ENCODE measurements at regions not wholly inside any gene's neighbourhood (a gene's known extent, or its start where the extent isn't known, plus 50 kb on each side); places are given as distances from the start of the nearest gene placed in this dataset.

DNA sequence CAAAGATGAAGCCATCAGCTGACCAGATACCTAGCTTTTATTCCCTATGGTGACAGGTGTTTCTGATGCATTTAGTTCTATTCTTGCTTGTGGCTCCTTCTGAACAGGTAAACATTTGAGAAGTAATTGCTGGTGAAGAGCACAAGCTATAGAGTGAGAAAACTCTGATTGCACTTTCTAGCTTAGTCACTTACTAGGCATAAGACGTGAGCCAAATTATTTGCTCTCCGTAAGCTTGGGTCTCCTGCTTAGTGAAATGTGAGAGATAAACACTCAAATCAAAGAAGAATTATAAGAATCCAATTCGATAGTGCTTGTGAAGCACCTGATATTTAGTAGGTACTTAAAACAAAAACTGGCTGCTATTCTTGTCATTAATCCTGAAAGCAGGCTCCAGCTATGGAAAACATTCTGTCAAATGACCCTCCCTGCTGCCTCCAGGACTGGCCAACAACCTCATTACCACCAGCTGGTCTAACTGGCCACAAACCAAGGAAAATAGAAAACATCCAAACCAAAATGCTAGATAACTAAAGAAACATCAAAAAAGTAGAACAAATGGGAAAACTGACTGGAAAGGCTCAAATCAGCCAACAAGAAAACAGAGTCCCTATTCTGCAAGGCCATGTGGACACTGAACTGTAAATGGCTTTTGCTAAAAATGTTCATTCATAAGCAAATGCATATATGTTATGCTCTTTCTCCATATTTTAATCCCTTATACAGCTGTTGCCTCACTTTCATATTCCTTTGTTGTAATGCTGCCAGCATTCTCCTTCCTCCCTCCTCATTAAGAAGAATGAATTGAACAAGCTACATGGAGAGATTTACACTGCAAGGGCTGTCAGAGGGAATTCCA lies 616.1 kb downstream of the DTWD2 start:
- Histone ChIP-seq H3K27ac (no peak overlapping the region), H3K4me3 (no peak overlapping the region), H3K4me1 (replicated peaks; ENCODE audit: insufficient read depth) (no peaks in the 10 kb centered on the region), H3K36me3 (ENCODE audit: low read depth) (no peaks in the 10 kb centered on the region), H2AFZ (no peak overlapping the region), H3K27me3 (ENCODE audit: insufficient read depth, low read depth) (no peaks in the 10 kb centered on the region), H3F3A (ENCODE audit: insufficient read depth, low read depth) (no peaks in the 10 kb centered on the region), H3K9me3 (ENCODE audit: insufficient read depth, low read depth) (no peaks in the 10 kb centered on the region), H3K79me2 (ENCODE audit: low read depth) (no peaks in the 10 kb centered on the region), H3K4me2 (no peak overlapping the region), H3K9me2 (ENCODE audit: insufficient read depth) (no peaks in the 10 kb centered on the region), H4K20me1 (ENCODE audit: insufficient read depth) (no peaks in the 10 kb centered on the region)
- ChIA-PET CTCF (no interaction called here), POLR2A (ENCODE audit: unreplicated experiment) (no interaction called here)
- no peak for DNase-seq
- intact Hi-C loops (cut with micrococcal nuclease; ENCODE audit: unreplicated experiment), result no loop called here
- BruUV-seq (replicated peaks), result no TSS peak
- TF ChIP-seq, protein P1, sequence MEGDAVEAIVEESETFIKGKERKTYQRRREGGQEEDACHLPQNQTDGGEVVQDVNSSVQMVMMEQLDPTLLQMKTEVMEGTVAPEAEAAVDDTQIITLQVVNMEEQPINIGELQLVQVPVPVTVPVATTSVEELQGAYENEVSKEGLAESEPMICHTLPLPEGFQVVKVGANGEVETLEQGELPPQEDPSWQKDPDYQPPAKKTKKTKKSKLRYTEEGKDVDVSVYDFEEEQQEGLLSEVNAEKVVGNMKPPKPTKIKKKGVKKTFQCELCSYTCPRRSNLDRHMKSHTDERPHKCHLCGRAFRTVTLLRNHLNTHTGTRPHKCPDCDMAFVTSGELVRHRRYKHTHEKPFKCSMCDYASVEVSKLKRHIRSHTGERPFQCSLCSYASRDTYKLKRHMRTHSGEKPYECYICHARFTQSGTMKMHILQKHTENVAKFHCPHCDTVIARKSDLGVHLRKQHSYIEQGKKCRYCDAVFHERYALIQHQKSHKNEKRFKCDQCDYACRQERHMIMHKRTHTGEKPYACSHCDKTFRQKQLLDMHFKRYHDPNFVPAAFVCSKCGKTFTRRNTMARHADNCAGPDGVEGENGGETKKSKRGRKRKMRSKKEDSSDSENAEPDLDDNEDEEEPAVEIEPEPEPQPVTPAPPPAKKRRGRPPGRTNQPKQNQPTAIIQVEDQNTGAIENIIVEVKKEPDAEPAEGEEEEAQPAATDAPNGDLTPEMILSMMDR (conservative IDR thresholded peaks at IDR 0.05), result no peak
- TF ChIP-seq EZH2 (IDR thresholded peaks at IDR 0.05; ENCODE audit: low read depth), result no peak

DNA sequence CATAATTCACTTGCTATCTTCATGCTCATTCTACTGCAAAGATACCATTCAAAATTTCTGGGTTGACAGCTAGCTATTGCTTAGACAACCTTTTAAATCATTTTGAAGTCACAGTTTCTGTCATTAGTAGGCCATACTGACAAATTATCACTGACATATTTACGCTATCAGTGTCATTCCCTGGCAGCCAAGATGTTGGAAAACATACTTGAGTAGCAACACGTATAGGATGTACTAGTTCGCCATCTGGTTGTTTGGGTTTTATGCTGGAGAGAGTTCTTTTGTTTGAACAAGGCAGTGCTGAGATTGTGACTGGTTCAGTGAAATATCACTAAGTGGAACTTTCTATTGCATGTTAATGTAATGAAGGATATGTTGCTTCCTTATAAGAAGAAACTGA lies 621.9 kb downstream of the DTWD2 start:
- H3K4me3 ChIP-seq, result no peak overlapping the region
- BruUV-seq (replicated peaks), result no TSS peak

DNA sequence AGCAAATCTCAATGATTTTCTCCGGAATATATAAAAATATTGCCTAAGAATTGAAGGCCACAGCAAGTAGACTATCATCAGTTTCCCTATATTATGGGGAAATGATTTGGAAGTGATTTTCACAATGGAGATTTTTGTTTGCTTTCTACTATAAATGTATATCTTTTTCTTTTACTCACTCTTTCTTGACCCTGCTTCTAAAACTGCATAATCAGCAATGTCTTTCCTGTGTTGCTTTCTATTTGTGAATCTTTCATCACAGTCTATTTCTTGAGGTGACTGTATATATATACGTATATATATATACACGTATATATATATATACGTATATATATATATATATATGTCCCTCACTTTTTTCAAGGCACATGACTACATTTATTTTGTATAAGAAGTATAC lies 622.6 kb downstream of the DTWD2 start:
- no peaks in the 10 kb centered on the region for H3F3A ChIP-seq (ENCODE audit: insufficient read depth, low read depth)
- H3K79me2 ChIP-seq (ENCODE audit: low read depth), result no peaks in the 10 kb centered on the region
- no peak for DNase-seq
- no peak overlapping the region for H3K4me3 ChIP-seq
- BruUV-seq (replicated peaks), result no TSS peak
- no peak for TF ChIP-seq EZH2 (IDR thresholded peaks at IDR 0.05; ENCODE audit: low read depth)
- TF ChIP-seq, protein P1 (conservative IDR thresholded peaks at IDR 0.05), result no peak
- no peaks in the 10 kb centered on the region for H3K9me3 ChIP-seq (ENCODE audit: insufficient read depth, low read depth)
- H3K9me2 ChIP-seq (ENCODE audit: insufficient read depth), result no peaks in the 10 kb centered on the region
- H3K36me3 ChIP-seq (ENCODE audit: low read depth), result no peaks in the 10 kb centered on the region
- H3K27ac ChIP-seq, result no peak overlapping the region
- no peaks in the 10 kb centered on the region for H4K20me1 ChIP-seq (ENCODE audit: insufficient read depth)
- ChIA-PET CTCF (no interaction called here), POLR2A (ENCODE audit: unreplicated experiment) (no interaction called here)
- H3K27me3 ChIP-seq (ENCODE audit: insufficient read depth, low read depth), result no peaks in the 10 kb centered on the region
- H3K4me1 ChIP-seq (replicated peaks; ENCODE audit: insufficient read depth), result no peaks in the 10 kb centered on the region
- no peak overlapping the region for H2AFZ ChIP-seq
- intact Hi-C loops (cut with micrococcal nuclease; ENCODE audit: unreplicated experiment), result no loop called here
- no peak overlapping the region for H3K4me2 ChIP-seq

More for the DNA sequence above, 621.9 kb downstream of the DTWD2 start:
- no peaks in the 10 kb centered on the region for H3K9me3 ChIP-seq (ENCODE audit: insufficient read depth, low read depth)
- no peaks in the 10 kb centered on the region for H3F3A ChIP-seq (ENCODE audit: insufficient read depth, low read depth)
- TF ChIP-seq EZH2 (IDR thresholded peaks at IDR 0.05; ENCODE audit: low read depth), result no peak
- TF ChIP-seq, protein P1 (conservative IDR thresholded peaks at IDR 0.05), result no peak
- no peaks in the 10 kb centered on the region for H3K36me3 ChIP-seq (ENCODE audit: low read depth)
- DNase-seq, result no peak
- no peaks in the 10 kb centered on the region for H4K20me1 ChIP-seq (ENCODE audit: insufficient read depth)
- ChIA-PET CTCF (no interaction called here), POLR2A (ENCODE audit: unreplicated experiment) (no interaction called here)
- intact Hi-C loops (cut with micrococcal nuclease; ENCODE audit: unreplicated experiment), result no loop called here
- no peak overlapping the region for H3K27ac ChIP-seq
- no peak overlapping the region for H3K4me2 ChIP-seq
- H3K4me1 ChIP-seq (replicated peaks; ENCODE audit: insufficient read depth), result no peaks in the 10 kb centered on the region
- no peaks in the 10 kb centered on the region for H3K79me2 ChIP-seq (ENCODE audit: low read depth)
- H3K9me2 ChIP-seq (ENCODE audit: insufficient read depth), result no peaks in the 10 kb centered on the region
- no peaks in the 10 kb centered on the region for H3K27me3 ChIP-seq (ENCODE audit: insufficient read depth, low read depth)
- no peak overlapping the region for H2AFZ ChIP-seq
